Muscle layer of duodenum (tissue), 2 donors: ENCODE measurements at regions not wholly inside any gene's neighbourhood (a gene's known extent, or its start where the extent isn't known, plus 50 kb on each side); places are given as distances from the start of the nearest gene placed in this dataset.

Experiments used
- H3K27ac ChIP-seq: one replicate; pipeline ENCODE4 v1.7.0; 2013; ENCODE audit warnings: mild to moderate bottlenecking, low read length
- H3K27me3 ChIP-seq: one replicate; pipeline ENCODE4 v1.7.0; 2013; ENCODE audit warnings: low read depth, mild to moderate bottlenecking, control low read depth, low read length
- H3K36me3 ChIP-seq, 2 donors: one replicate each; pipeline ENCODE4 v1.7.0; 2013; ENCODE audit warnings: low read length in 2 of 2, control low read depth in 1 of 2, mild to moderate bottlenecking in 1 of 2; ENCODE audit not compliant: insufficient read depth in 2 of 2, control insufficient read depth in 1 of 2
- H3K4me1 ChIP-seq, 2 donors: one replicate each; pipeline ENCODE4 v1.7.0; 2013; ENCODE audit warnings: low read length in 2 of 2, mild to moderate bottlenecking in 2 of 2, control low read depth in 1 of 2, moderate library complexity in 1 of 2; ENCODE audit not compliant: insufficient read depth in 2 of 2, control insufficient read depth in 1 of 2
- H3K4me3 ChIP-seq, 2 donors: one replicate each; pipeline ENCODE4 v1.7.0; 2013; ENCODE audit warnings: low read length in 2 of 2, low read depth in 1 of 2, mild to moderate bottlenecking in 1 of 2
- H3K9me3 ChIP-seq, 2 donors: one replicate each; pipeline ENCODE4 v1.7.0; 2013; ENCODE audit warnings: low read length in 2 of 2, control low read depth in 1 of 2, mild to moderate bottlenecking in 1 of 2; ENCODE audit not compliant: control insufficient read depth in 1 of 2
- donor health status: healthy.

- no peaks in the 10 kb centered on the region for H3K4me1 ChIP-seq
- no peaks in the 10 kb centered on the region for H3K36me3 ChIP-seq
- no peaks in the 10 kb centered on the region for H3K27me3 ChIP-seq
- H3K4me3 ChIP-seq = no peak overlapping the region
- H3K27ac ChIP-seq = no peak overlapping the region
- no peaks in the 10 kb centered on the region for H3K9me3 ChIP-seq
These were observed 175.5 kb downstream of the MN1 start for GRCh38 chr22:27625769-27626674.

DNA sequence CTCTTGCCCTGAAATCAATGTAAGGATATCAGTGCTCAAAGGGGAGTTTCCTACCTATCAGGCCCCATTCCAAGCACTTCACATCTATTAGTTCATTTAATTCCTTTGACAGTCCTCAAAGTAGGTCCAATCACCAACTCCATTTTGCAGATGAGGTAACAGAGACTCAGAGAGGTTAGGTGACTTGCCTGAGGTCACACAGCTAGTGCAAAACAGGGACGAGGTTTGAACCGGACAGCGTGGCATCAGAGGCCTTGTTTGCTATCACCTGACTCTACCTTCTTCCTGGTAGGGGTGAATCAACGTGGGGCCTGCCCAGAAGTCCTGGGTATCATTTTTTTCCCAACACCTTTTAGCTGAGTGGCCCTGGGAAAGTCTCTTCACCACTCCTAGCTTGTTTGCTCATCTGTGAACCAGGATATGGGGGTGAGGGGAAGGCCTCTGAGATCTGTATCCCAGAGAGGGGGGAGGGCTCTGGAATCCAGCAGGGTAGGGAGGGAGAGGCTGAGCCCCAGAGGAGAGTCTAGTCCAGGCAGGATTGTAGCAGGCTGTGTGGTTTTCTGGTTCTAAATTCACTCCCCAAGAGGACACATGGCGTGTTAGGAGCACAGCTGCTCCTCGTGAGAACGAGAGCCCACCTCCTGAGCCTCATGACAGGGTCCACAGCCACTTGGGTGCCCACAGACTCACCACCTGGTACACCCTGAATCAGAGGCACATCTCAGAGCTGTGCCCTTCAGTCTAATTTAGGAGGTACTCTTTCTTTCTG lies 174.7 kb downstream of the MN1 start:
- Histone ChIP-seq H3K4me1 (no peaks in the 10 kb centered on the region), H3K9me3 (no peaks in the 10 kb centered on the region)

GRCh38 chr22:27627444-27627833 lies 174.1 kb downstream of the MN1 start:
- Histone ChIP-seq H3K27ac (no peak overlapping the region), H3K27me3 (no peaks in the 10 kb centered on the region), H3K9me3 (no peaks in the 10 kb centered on the region), H3K4me1 (no peaks in the 10 kb centered on the region), H3K36me3 (no peaks in the 10 kb centered on the region), H3K4me3 (no peak overlapping the region)

More for the DNA sequence above, 174.7 kb downstream of the MN1 start:
- Histone ChIP-seq H3K4me3 (no peak overlapping the region), H3K27me3 (no peaks in the 10 kb centered on the region), H3K27ac (no peak overlapping the region), H3K36me3 (no peaks in the 10 kb centered on the region)

DNA sequence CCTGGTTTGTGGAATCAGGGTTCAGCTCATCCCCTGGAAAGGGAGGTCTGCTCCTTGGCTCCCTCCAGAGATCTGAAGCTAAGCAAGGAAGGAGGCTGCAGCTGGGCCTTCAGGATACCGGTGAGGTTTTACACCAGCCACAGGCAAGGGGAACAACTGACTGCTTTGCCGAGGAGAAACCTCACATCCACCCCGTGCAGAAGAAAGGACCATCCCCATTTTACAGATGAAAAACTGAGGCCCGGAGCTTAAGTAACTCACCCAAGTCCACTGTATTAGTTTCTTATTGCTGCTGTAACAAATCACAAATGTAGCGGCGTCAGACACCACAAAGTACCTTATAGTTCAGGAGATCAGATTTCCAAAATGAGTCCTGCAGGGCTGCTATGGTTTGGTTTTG lies 173.7 kb downstream of the MN1 start:
- Histone ChIP-seq H3K4me3 (no peak overlapping the region), H3K36me3 (no peaks in the 10 kb centered on the region), H3K4me1 (no peaks in the 10 kb centered on the region)

DNA sequence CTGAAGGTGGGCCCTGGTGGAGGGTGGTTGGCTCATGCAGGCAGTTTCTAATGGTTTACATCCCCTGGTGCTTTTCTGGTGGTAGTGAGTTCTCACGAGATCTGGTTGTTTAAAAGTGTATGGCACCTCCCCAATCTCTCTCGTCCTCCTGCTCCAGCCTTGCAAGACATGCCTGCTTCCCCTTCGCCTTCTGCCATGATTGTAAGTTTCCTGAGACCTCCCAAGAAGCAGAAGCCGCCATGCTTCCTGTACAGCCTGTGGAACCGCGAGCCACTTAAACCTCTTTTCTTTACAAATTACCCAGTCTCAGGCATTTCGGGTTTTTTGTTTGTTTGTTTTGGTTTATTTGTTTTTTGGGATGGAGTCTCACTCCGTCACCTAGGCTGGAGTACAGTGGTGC lies 173.2 kb downstream of the MN1 start:
- no peaks in the 10 kb centered on the region for H3K9me3 ChIP-seq
- H3K4me3 ChIP-seq = no peak overlapping the region
- H3K4me1 ChIP-seq = no peaks in the 10 kb centered on the region
- no peak overlapping the region for H3K27ac ChIP-seq
- no peaks in the 10 kb centered on the region for H3K27me3 ChIP-seq
- no peaks in the 10 kb centered on the region for H3K36me3 ChIP-seq

More for the DNA sequence above, 173.7 kb downstream of the MN1 start:
- no peak overlapping the region for H3K27ac ChIP-seq
- H3K9me3 ChIP-seq = no peaks in the 10 kb centered on the region
- H3K27me3 ChIP-seq = no peaks in the 10 kb centered on the region

GRCh38 chr22:27628891-27629631 lies 172.5 kb downstream of the MN1 start:
- no peak overlapping the region for H3K27ac ChIP-seq

GRCh38 chr22:27629908-27630673 lies 171.5 kb downstream of the MN1 start:
- no peaks in the 10 kb centered on the region for H3K36me3 ChIP-seq
- no peak overlapping the region for H3K27ac ChIP-seq
- no peaks in the 10 kb centered on the region for H3K9me3 ChIP-seq
- no peaks in the 10 kb centered on the region for H3K4me1 ChIP-seq
- H3K27me3 ChIP-seq = no peaks in the 10 kb centered on the region
- no peak overlapping the region for H3K4me3 ChIP-seq

More at GRCh38 chr22:27628891-27629631, 172.5 kb downstream of the MN1 start:
- H3K4me3 ChIP-seq = no peak overlapping the region
- no peaks in the 10 kb centered on the region for H3K9me3 ChIP-seq
- H3K36me3 ChIP-seq = no peaks in the 10 kb centered on the region
- H3K27me3 ChIP-seq = no peaks in the 10 kb centered on the region
- no peaks in the 10 kb centered on the region for H3K4me1 ChIP-seq

DNA sequence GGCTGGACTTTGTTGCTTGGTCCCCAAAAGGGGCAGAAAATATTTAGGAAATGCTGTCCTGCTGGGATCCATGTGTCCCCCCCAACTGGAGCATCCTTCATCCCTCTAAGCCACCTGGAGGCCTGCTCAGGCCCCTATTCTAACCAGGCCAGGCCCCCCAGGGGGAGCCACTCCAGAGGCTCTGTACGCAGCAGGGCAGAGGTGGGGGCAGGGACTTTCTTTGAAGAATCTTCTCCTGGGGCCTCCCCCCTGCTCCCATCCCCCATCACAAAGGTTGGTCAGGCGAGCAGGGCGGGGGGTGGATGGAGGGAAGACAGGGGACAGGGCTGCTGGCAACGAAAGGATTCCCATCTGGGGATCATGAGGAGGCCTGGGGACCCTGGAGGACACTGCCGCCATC lies 170.8 kb downstream of the MN1 start:
- Histone ChIP-seq H3K4me3 (no peak overlapping the region), H3K27ac (no peak overlapping the region), H3K4me1 (no peaks in the 10 kb centered on the region), H3K9me3 (no peaks in the 10 kb centered on the region), H3K27me3 (peaks cover 2% of the 10 kb centered on the region), H3K36me3 (no peaks in the 10 kb centered on the region)

DNA sequence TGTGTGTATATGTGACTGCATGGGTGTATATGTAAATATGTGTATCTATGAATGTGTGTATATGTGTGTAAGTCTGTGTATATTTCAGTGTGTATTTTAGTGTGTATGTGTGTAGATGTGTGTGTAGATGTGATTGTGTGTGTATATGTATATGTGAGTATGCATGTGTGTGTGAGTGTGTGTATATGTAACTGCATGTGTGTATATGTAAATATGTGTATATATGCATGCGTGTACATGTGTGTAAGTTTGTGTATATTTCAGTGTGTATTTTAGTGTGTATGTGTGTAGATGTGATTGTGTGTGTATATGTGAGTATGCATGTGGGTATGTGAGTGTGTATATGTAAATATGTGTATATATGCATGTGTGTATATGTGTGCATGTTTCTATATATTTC lies 169.9 kb downstream of the MN1 start:
- Histone ChIP-seq H3K36me3 (no peaks in the 10 kb centered on the region), H3K27me3 (peaks cover 5% of the 10 kb centered on the region), H3K4me1 (no peaks in the 10 kb centered on the region), H3K4me3 (no peak overlapping the region), H3K9me3 (no peaks in the 10 kb centered on the region), H3K27ac (no peak overlapping the region)

- H3K27ac ChIP-seq = no peak overlapping the region
These were observed 168.9 kb downstream of the MN1 start for GRCh38 chr22:27632451-27633295.

More at GRCh38 chr22:27632451-27633295, 168.9 kb downstream of the MN1 start:
- Histone ChIP-seq H3K4me1 (peaks cover 0 to 7% of the 10 kb centered on the region in 2 donors), H3K4me3 (no peak overlapping the region), H3K9me3 (no peaks in the 10 kb centered on the region), H3K27me3 (peaks cover 5% of the 10 kb centered on the region), H3K36me3 (no peaks in the 10 kb centered on the region)
